Neuronal stem cell (in vitro differentiated cells): ENCODE measurements at regions not wholly inside any gene's neighbourhood (a gene's known extent, or its start where the extent isn't known, plus 50 kb on each side); places are given as distances from the start of the nearest gene placed in this dataset.

Experiments used
- DNase-seq: peaks from one replicate; pipeline ENCODE4 v3.0.0-alpha.2; 2013; ENCODE audit warnings: low spot score
- H2AFZ ChIP-seq: one replicate; pipeline ENCODE4 v1.6.1; 2013; ENCODE audit warnings: mild to moderate bottlenecking, low read length, inconsistent platforms
- H2AK5ac ChIP-seq: 2 replicates; pipeline ENCODE4 v1.6.1; 2013; ENCODE audit warnings: low read depth, mild to moderate bottlenecking, inconsistent platforms, low read length, moderate library complexity, mixed read lengths
- H2BK120ac ChIP-seq: 2 replicates; pipeline ENCODE4 v1.6.1; 2013; ENCODE audit warnings: low read depth, mild to moderate bottlenecking, inconsistent platforms, low read length, moderate library complexity, mixed read lengths
- H2BK12ac ChIP-seq: one replicate; pipeline ENCODE4 v1.6.1; 2013; ENCODE audit warnings: low read length, inconsistent platforms
- H2BK15ac ChIP-seq: 2 replicates; pipeline ENCODE4 v1.6.1; 2013; ENCODE audit warnings: mild to moderate bottlenecking, low read length, inconsistent platforms, mixed read lengths
- H2BK5ac ChIP-seq: one replicate; pipeline ENCODE4 v1.6.1; 2013; ENCODE audit warnings: inconsistent platforms, mild to moderate bottlenecking, low read length, moderate library complexity
- H3K14ac ChIP-seq: one replicate; pipeline ENCODE4 v1.6.1; 2013; ENCODE audit warnings: low read length, inconsistent platforms
- H3K18ac ChIP-seq: 2 replicates; pipeline ENCODE4 v1.6.1; 2013; ENCODE audit warnings: low read length, inconsistent platforms
- H3K23ac ChIP-seq: 2 replicates; pipeline ENCODE4 v1.6.1; 2013; ENCODE audit warnings: low read depth, mild to moderate bottlenecking, mixed read lengths, low read length, inconsistent platforms; ENCODE audit not compliant: poor library complexity
- H3K27ac ChIP-seq: replicated peaks from 3 replicates; pipeline ENCODE4 v1.5.1; 2013; ENCODE audit warnings: low read length, inconsistent platforms
- H3K27me3 ChIP-seq, 3 experiments: 2 replicates each; pipeline ENCODE4 v1.6.1; 2013; ENCODE audit warnings: low read length in 3 of 3, mild to moderate bottlenecking in 2 of 3, inconsistent platforms in 1 of 3, low read depth in 1 of 3, mixed read lengths in 1 of 3, moderate library complexity in 1 of 3; ENCODE audit not compliant: control insufficient read depth in 3 of 3, insufficient read depth in 3 of 3
- H3K36me3 ChIP-seq, 2 donors: replicated peaks in 1 of 2; 2 replicates each; pipeline ENCODE4 v1.6.1; 2013; ENCODE audit warnings: low read length in 2 of 2; ENCODE audit not compliant: control insufficient read depth in 2 of 2, insufficient read depth in 2 of 2
- H3K4ac ChIP-seq: 2 replicates; pipeline ENCODE4 v1.6.1; 2013; ENCODE audit warnings: inconsistent platforms, mild to moderate bottlenecking, low read length, moderate library complexity
- H3K4me1 ChIP-seq, 2 donors: 1 replicate in 1 of 2; 2 replicates in 1 of 2; pipeline ENCODE4 v1.6.1; 2013; ENCODE audit warnings: low read length in 2 of 2, low read depth in 1 of 2; ENCODE audit not compliant: control insufficient read depth in 2 of 2, insufficient read depth in 1 of 2
- H3K4me2 ChIP-seq: one replicate; pipeline ENCODE4 v1.6.1; 2013; ENCODE audit warnings: mild to moderate bottlenecking, low read length, inconsistent platforms; ENCODE audit not compliant: insufficient read depth, poor library complexity, severe bottlenecking
- H3K4me3 ChIP-seq, 2 donors: 2 replicates each; pipeline ENCODE4 v1.5.1; 2013; ENCODE audit warnings: low read length in 2 of 2, mild to moderate bottlenecking in 2 of 2, inconsistent platforms in 1 of 2, moderate library complexity in 1 of 2
- H3K79me1 ChIP-seq: one replicate; pipeline ENCODE4 v1.6.1; 2013; ENCODE audit warnings: low read depth, mild to moderate bottlenecking, inconsistent platforms, low read length, moderate library complexity
- H3K9ac ChIP-seq: one replicate; pipeline ENCODE4 v1.6.1; 2013; ENCODE audit warnings: mild to moderate bottlenecking, low read depth, low read length, inconsistent platforms; ENCODE audit not compliant: poor library complexity
- H3K9me3 ChIP-seq, 2 donors: replicated peaks in 1 of 2; 2 replicates each; pipeline versions ENCODE3 to v1.6.1; 2013; ENCODE audit warnings: low read length in 2 of 2, mild to moderate bottlenecking in 2 of 2, inconsistent platforms in 1 of 2, low read depth in 1 of 2, mixed read lengths in 1 of 2, moderate library complexity in 1 of 2; ENCODE audit not compliant: control insufficient read depth in 2 of 2, insufficient read depth in 1 of 2
- H4K8ac ChIP-seq: one replicate; pipeline ENCODE4 v1.6.1; 2013; ENCODE audit warnings: low read depth, mild to moderate bottlenecking, inconsistent platforms, low read length, moderate library complexity
- H4K91ac ChIP-seq: one replicate; pipeline ENCODE4 v1.6.1; 2013; ENCODE audit warnings: low read length, low read depth, mild to moderate bottlenecking, inconsistent platforms; ENCODE audit not compliant: poor library complexity
- WGBS, 2 donors: extraction: QIAGEN DNeasy Blood & Tissue Kit; methylation state at CpG; one replicate each; pipeline ENCODE4 v1.1.7; 2013; ENCODE audit warnings: missing lambda C conversion rate in 2 of 2, mixed read lengths in 1 of 2; ENCODE audit not compliant: insufficient read length in 2 of 2, insufficient replicate concordance in 1 of 2; ENCODE audit errors: extremely low coverage in 2 of 2; 5-methylcytosine and 5-hydroxymethylcytosine counted together

GRCh38 chr5:4254736-4255135, 659.1 kb downstream of the IRX1 start:
- Histone ChIP-seq H3K4me2 (no peak overlapping the region), H2BK120ac (no peak overlapping the region), H3K14ac (no peak overlapping the region), H3K23ac (no peak overlapping the region), H3K9me3 (no peaks in the 10 kb centered on the region), H4K91ac (no peak overlapping the region), H3K18ac (no peak overlapping the region), H3K4ac (no peak overlapping the region), H3K36me3 (no peaks in the 10 kb centered on the region), H2AFZ (no peak overlapping the region), H3K27ac (no peak overlapping the region), H3K4me1 (no peaks in the 10 kb centered on the region), H3K9ac (no peak overlapping the region), H2BK12ac (no peak overlapping the region), H2AK5ac (no peak overlapping the region), H3K79me1 (no peaks in the 10 kb centered on the region), H3K27me3 (no peaks in the 10 kb centered on the region), H4K8ac (no peak overlapping the region), H3K4me3 (no peak overlapping the region), H2BK15ac (no peak overlapping the region), H2BK5ac (no peak overlapping the region)
- no CpG with 5 or more reads among the region's 6 CpGs for WGBS, 2 donors
- DNase-seq: no peak

- no peak overlapping the region for H2AK5ac ChIP-seq
- H3K14ac ChIP-seq: no peak overlapping the region
- no peak overlapping the region for H3K18ac ChIP-seq
- H2BK120ac ChIP-seq: no peak overlapping the region
- H4K8ac ChIP-seq: no peak overlapping the region
- no peak overlapping the region for H2BK15ac ChIP-seq
- H3K4me3 ChIP-seq: no peak overlapping the region
- H3K23ac ChIP-seq: no peak overlapping the region
- H3K4me1 ChIP-seq: no peaks in the 10 kb centered on the region
- no peaks in the 10 kb centered on the region for H3K9me3 ChIP-seq
- no peak overlapping the region for H3K4me2 ChIP-seq
- H3K79me1 ChIP-seq: no peaks in the 10 kb centered on the region
- H4K91ac ChIP-seq: no peak overlapping the region
- H2AFZ ChIP-seq: no peak overlapping the region
- H3K27ac ChIP-seq: no peak overlapping the region
- no peaks in the 10 kb centered on the region for H3K27me3 ChIP-seq
- WGBS, 2 donors: no CpG with 5 or more reads among the region's 4 CpGs
- H2BK5ac ChIP-seq: no peak overlapping the region
- DNase-seq: no peak
- H2BK12ac ChIP-seq: no peak overlapping the region
- no peak overlapping the region for H3K4ac ChIP-seq
- H3K36me3 ChIP-seq: no peaks in the 10 kb centered on the region
- H3K9ac ChIP-seq: no peak overlapping the region
Observed at GRCh38 chr5:4255441-4255840, 659.8 kb downstream of the IRX1 start.

GRCh38 chr5:4258170-4258569, 662.5 kb downstream of the IRX1 start:
- Histone ChIP-seq H3K9ac (no peak overlapping the region), H2BK5ac (no peak overlapping the region), H3K36me3 (no peaks in the 10 kb centered on the region), H2AK5ac (no peak overlapping the region), H2BK15ac (no peak overlapping the region), H2AFZ (no peak overlapping the region), H2BK120ac (no peak overlapping the region), H4K8ac (no peak overlapping the region), H3K4me1 (no peaks in the 10 kb centered on the region), H3K4me2 (no peak overlapping the region), H3K27ac (no peak overlapping the region), H3K4ac (no peak overlapping the region), H4K91ac (no peak overlapping the region), H3K23ac (no peak overlapping the region), H3K9me3 (no peaks in the 10 kb centered on the region), H3K79me1 (no peaks in the 10 kb centered on the region), H3K4me3 (no peak overlapping the region), H3K27me3 (no peaks in the 10 kb centered on the region), H2BK12ac (no peak overlapping the region), H3K14ac (no peak overlapping the region), H3K18ac (no peak overlapping the region)
- WGBS, 2 donors: no CpG with 5 or more reads among the region's 4 CpGs
- no peak for DNase-seq

GRCh38 chr5:4271193-4271592, 675.6 kb downstream of the IRX1 start:
- no peak overlapping the region for H4K91ac ChIP-seq
- H3K4me2 ChIP-seq: no peak overlapping the region
- H2BK120ac ChIP-seq: no peak overlapping the region
- peaks cover 0 to 4% (median 0%) of the 10 kb centered on the region in 3 experiments for H3K27me3 ChIP-seq
- H2BK15ac ChIP-seq: no peak overlapping the region
- H3K23ac ChIP-seq: no peak overlapping the region
- no peak overlapping the region for H3K27ac ChIP-seq
- H2BK12ac ChIP-seq: no peak overlapping the region
- H3K79me1 ChIP-seq: no peaks in the 10 kb centered on the region
- no peak overlapping the region for H3K4me3 ChIP-seq
- DNase-seq: no peak
- no peak overlapping the region for H4K8ac ChIP-seq
- H3K36me3 ChIP-seq: no peaks in the 10 kb centered on the region
- no peak overlapping the region for H3K4ac ChIP-seq
- no peak overlapping the region for H3K18ac ChIP-seq
- no peak overlapping the region for H3K9ac ChIP-seq
- no peak overlapping the region for H3K14ac ChIP-seq
- H3K4me1 ChIP-seq: no peaks in the 10 kb centered on the region
- H2BK5ac ChIP-seq: no peak overlapping the region
- no CpG with 5 or more reads among the region's 2 CpGs for WGBS, 2 donors
- peaks cover 3 to 5% of the 10 kb centered on the region in 2 donors for H3K9me3 ChIP-seq
- no peak overlapping the region for H2AFZ ChIP-seq
- H2AK5ac ChIP-seq: no peak overlapping the region
